ENCODE measurements at regions not wholly inside any gene's neighbourhood (a gene's known extent, or its start where the extent isn't known, plus 50 kb on each side); places are given as distances from the start of the nearest gene placed in this dataset.

GRCh38 chr2:34810456-34810855, 1211.4 kb upstream of the FAM98A start:
- WGBS (ENCODE audit: insufficient coverage, insufficient replicate concordance, low lambda C conversion rate, missing lambda C conversion rate): 0% methylated on average over 2 of the region's 2 CpGs
- ChIA-PET CTCF (no interaction called here), SMC1A (ENCODE audit: uncharacterized antibody, unreplicated experiment) (interaction anchor here (0.6 to 1.3 kb wide), 2 partner anchors 8 to 276 kb away, joined by 3 read pairs; no protein-coding TSS in a partner anchor), RAD21 (ENCODE audit: unreplicated experiment) (no interaction called here), POLR2A (no interaction called here)
- Histone ChIP-seq H3K4me3 (no peak overlapping the region), H3K9me3 (replicated peaks; ENCODE audit: control insufficient read depth, insufficient read depth, low read length) (no peaks in the 10 kb centered on the region), H4K20me1 (ENCODE audit: control insufficient read depth, insufficient read depth) (no peaks in the 10 kb centered on the region), H3K9ac (ENCODE audit: control insufficient read depth, insufficient read depth, low read length) (no peak overlapping the region), H3K27me3 (replicated peaks in 1 of 2; ENCODE audit: control insufficient read depth in 2 of 2, insufficient read depth in 2 of 2, low read length in 1 of 2) (no peaks in the 10 kb centered on the region), H3K4me1 (ENCODE audit: control insufficient read depth, insufficient read depth, low read length) (no peaks in the 10 kb centered on the region), H2AFZ (ENCODE audit: control insufficient read depth, low read depth, low read length) (no peak overlapping the region), H3K36me3 (ENCODE audit: control insufficient read depth in 2 of 2, insufficient read depth in 2 of 2, low read length in 1 of 2) (no peaks in the 10 kb centered on the region), H3K27ac (ENCODE audit: control insufficient read depth, insufficient read depth) (no peak overlapping the region), H3K79me2 (ENCODE audit: control insufficient read depth, insufficient read depth, low read length) (no peaks in the 10 kb centered on the region), H3K4me2 (ENCODE audit: control insufficient read depth, insufficient read depth) (no peak overlapping the region)
- in situ Hi-C loops (cut with MboI) (no loop called here), intact Hi-C loops (cut with micrococcal nuclease; ENCODE audit: unreplicated experiment) (no loop called here)
- TF ChIP-seq FOS (IDR thresholded peaks at IDR 0.05; ENCODE audit: borderline replicate concordance, extremely low read depth, insufficient read length) (no peak), ZBTB4 (CRISPR knock-in tag; IDR thresholded peaks at IDR 0.05) (no peak), FOXK2 (IDR thresholded peaks at IDR 0.05) (no peak), MYC (IDR thresholded peaks at IDR 0.05; ENCODE audit: insufficient read depth, insufficient read length, insufficient replicate concordance, low read length, severe bottlenecking) (no peak), SIX5 (IDR thresholded peaks at IDR 0.05; ENCODE audit: low read depth, low read length, severe bottlenecking) (no peak)
- BruUV-seq (replicated peaks): no TSS peak
- DNase-seq (ENCODE audit: low read depth, low spot score) (no peak), FAIRE-seq (no peak), ATAC-seq (no peak)

Measured in GM12878 (cell line).